GM18505 (cell line): ENCODE measurements at regions not wholly inside any gene's neighbourhood (a gene's known extent, or its start where the extent isn't known, plus 50 kb on each side); places are given as distances from the start of the nearest gene placed in this dataset.
"Not testable (repeated sequence)": the region's sequence is repeated elsewhere in the genome, so short reads cannot be mapped to it uniquely, and the experiment has no call there.

Source experiments
- ATAC-seq: cut with Tn5 transposase; IDR thresholded peaks from one replicate; pipeline ENCODE4 v1.9.1; 2021; ENCODE audit not compliant: unreplicated experiment
- POLR2A ChIP-seq: IDR thresholded peaks from 4 replicates; pipeline ENCODE4 v1.6.1; 2011; ENCODE audit warnings: borderline replicate concordance; ENCODE audit not compliant: insufficient read depth, insufficient read length; ENCODE audit errors: extremely low read depth

GRCh38 chr15:59838900-59839299, 149.8 kb upstream of the BNIP2 start:
- ATAC-seq = no peak
- TF ChIP-seq POLR2A = no peak

DNA sequence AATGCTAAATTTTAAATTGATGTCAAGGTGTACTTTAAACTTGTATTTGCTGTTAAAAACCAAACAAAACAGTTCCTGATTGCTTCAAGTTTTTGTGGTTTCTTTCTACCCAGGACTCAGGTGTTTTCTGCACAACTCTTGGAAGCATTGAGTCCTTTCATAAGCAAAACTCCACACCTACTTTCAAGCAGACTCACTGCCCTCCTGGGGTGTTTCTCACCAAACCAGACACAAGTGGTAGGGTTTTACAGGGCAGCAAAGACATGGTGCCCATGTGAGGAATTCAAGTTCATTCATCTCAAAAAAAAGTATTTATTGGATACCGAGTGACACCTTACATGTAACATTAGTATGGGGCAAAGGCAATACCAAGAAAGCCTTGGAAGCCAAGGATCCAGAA, 146.7 kb upstream of the BNIP2 start:
- TF ChIP-seq POLR2A = no peak
- ATAC-seq = no peak

- no peak for TF ChIP-seq POLR2A
- no peak for ATAC-seq
Observed at GRCh38 chr15:59834528-59834927, 145.4 kb upstream of the BNIP2 start.

- no peak for ATAC-seq
- no peak for TF ChIP-seq POLR2A
Observed at GRCh38 chr15:59833366-59833765, 144.2 kb upstream of the BNIP2 start.

DNA sequence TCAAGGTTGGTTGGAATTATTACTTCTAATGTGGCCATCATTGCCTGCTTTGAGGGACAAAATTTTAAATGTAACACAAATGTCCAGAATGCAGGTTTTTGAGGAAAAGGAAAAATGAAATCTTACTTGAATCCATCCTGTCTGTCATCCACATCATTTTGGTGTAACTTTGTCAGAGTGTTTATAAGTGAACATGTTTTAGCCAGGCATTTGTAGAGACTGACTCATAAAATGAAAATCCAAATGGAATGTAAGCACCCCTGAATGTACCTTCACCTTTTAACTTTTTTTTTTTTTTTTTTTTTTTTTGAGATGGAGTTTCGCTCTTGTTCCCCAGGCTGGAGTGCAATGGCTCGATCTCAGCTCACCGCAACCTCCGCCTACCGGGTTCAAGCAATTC, 141.8 kb upstream of the BNIP2 start:
- no peak for TF ChIP-seq POLR2A
- ATAC-seq = no peak

GRCh38 chr15:59830098-59830497, 141.0 kb upstream of the BNIP2 start:
- no peak for TF ChIP-seq POLR2A
- ATAC-seq = no peak

DNA sequence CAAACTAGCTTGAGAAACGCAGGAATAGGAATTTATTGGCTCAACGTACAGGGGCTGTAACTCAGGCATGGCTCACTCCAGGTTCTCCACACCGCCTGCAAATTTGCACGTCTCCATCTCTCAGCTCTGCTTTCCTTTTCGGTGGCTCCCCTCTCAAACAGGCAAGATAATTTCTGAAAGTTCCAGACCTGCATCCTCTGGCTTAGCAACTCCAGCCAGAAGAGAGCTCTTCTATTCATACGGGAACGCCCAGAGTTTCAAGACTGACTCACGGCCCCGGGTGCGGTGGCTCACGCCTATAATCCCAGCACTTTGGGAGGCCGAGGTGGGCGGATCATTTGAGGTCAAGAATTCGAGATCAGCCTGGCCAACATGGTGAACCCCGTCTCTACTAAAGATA, 139.7 kb upstream of the BNIP2 start:
- ATAC-seq = no peak
- no peak for TF ChIP-seq POLR2A

DNA sequence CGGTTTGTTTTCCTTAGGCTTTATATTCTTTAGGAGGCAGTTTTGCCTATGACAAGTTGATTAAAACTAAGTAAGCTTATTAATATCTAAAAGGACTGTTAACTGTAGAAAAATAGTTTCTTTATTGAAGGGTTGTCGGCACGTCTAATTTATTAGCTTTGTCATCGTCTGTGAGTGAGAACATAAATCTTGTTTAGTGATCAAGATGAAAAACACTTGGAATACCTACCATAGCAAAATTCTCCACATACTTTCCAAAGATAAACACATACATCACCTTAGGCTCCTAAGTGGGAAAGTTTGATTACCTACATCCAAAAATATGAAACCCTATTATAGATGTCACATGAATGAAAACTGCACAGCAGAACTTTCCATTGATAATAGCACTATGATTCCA, 139.1 kb upstream of the BNIP2 start:
- TF ChIP-seq POLR2A = no peak
- ATAC-seq = no peak

- TF ChIP-seq POLR2A = no peak
Observed at GRCh38 chr15:59825901-59826300, 136.8 kb upstream of the BNIP2 start.

GRCh38 chr15:59821286-59821685, 132.2 kb upstream of the BNIP2 start:
- no peak for ATAC-seq
- no peak for TF ChIP-seq POLR2A

More at GRCh38 chr15:59825901-59826300, 136.8 kb upstream of the BNIP2 start:
- ATAC-seq = no peak

DNA sequence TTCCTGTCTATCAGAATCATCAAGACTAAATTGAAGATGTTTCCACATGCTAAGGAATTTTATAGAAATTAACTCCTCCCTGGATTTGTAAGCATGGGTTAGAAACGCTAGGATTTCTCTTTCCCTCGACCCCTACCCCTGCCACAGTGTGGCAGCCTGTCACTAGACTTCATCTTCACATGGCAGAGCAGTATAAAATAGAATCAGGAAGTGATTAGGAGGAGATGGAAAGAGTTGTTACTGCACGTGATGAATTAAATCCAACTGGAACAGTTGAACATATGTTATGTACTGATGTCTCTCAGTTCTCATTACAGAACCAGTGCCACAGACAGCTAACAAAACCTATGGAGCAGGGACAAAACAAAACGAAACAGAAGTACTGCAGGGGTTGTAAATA, 130.0 kb upstream of the BNIP2 start:
- TF ChIP-seq POLR2A = no peak
- no peak for ATAC-seq

- no peak for ATAC-seq
- no peak for TF ChIP-seq POLR2A
Observed at GRCh38 chr15:59818336-59818735, 129.2 kb upstream of the BNIP2 start.

- TF ChIP-seq POLR2A = no peak
- ATAC-seq = no peak
Observed at GRCh38 chr15:59817834-59818233, 128.7 kb upstream of the BNIP2 start.

- ATAC-seq = no peak
- TF ChIP-seq POLR2A = no peak
Observed at GRCh38 chr15:59817053-59817452, 127.9 kb upstream of the BNIP2 start.

- TF ChIP-seq POLR2A = no peak
- no peak for ATAC-seq
Observed at GRCh38 chr15:59814409-59814808, 125.3 kb upstream of the BNIP2 start.

- TF ChIP-seq POLR2A = no peak
- no peak for ATAC-seq
Observed at GRCh38 chr15:59812889-59813288, 123.8 kb upstream of the BNIP2 start.

- ATAC-seq = no peak
- TF ChIP-seq POLR2A = no peak
Observed at GRCh38 chr15:59812250-59812870, 123.2 kb upstream of the BNIP2 start.

DNA sequence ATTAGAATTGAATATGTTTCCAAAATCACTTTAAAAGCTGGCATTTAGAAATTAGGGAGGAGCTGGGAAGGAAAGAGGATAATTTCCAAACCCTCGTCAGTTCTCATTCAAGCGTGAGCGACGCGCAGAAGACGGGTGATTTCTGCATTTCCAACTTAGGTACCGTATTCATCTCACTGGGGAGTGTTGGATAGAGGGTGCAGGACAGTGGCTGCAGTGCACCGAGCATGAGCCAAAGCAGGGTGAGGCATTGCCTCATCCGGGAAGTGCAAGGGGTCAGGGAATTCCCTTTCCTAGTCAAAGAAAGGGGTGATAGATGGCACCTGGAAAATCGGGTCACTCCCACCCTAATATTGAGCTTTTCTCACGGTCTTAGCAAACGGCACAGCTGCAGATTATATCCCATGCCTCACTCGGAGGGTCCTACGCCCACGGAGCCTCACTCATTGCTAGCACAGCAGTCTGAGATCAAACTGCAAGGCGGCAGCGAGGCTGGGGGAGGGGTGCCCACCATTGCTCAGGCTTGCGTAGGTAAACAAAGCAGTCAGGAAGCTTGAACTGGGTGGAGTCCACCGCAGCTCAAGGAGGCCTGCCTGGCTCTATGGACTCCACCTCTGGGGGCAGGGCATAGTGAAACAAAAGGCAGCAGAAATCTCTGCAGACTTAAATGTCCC, 114.3 kb upstream of the BNIP2 start:
- ATAC-seq = not testable (repeated sequence)
